B cell (primary cell): ENCODE measurements at regions not wholly inside any gene's neighbourhood (a gene's known extent, or its start where the extent isn't known, plus 50 kb on each side); places are given as distances from the start of the nearest gene placed in this dataset.

ENCODE experiments used
- ATAC-seq: fragments of 200-7000 bp; cut with Tn5 transposase; one replicate; pipeline ENCODE4 v1.10.0; 2021; ENCODE audit warnings: low read depth, mild to moderate bottlenecking, moderate number of reproducible peaks, moderate library complexity
- CTCF ChIA-PET: fragments of 350-600 bp; sonication (Branson Sonifier 250); formaldehyde crosslinking; loops from one replicate; lab custom pipeline; 2021; ENCODE audit warnings: antibody characterized with exemption, inconsistent platforms; lab: Charles Lee
- POLR2A ChIA-PET: fragments of 350-600 bp; sonication (Branson Sonifier 250); formaldehyde crosslinking; loops from one replicate; lab custom pipeline; 2021; ENCODE audit warnings: antibody characterized with exemption; lab: Charles Lee
- DNase-seq: peaks from one replicate; pipeline ENCODE4 v3.0.0; 2013
- H2AFZ ChIP-seq: 2 replicates; pipeline ENCODE4 v1.6.1; 2012; ENCODE audit warnings: mild to moderate bottlenecking, low read depth, low read length; ENCODE audit not compliant: insufficient read depth, poor library complexity, severe bottlenecking
- H3K27ac ChIP-seq, 2 donors: 1 replicate in 1 of 2; 2 replicates in 1 of 2; pipeline ENCODE4 v1.5.1; 2012 to 2013; ENCODE audit warnings: low read length in 2 of 2, mild to moderate bottlenecking in 2 of 2, moderate library complexity in 1 of 2
- H3K27me3 ChIP-seq, 4 experiments: fragments of 200-600 bp in 1 of 4; sonication (generic) in 1 of 4; replicated peaks in 1 of 4; 1 replicate in 2 of 4; 2 replicates in 2 of 4; pipeline versions ENCODE4 v1.6.1 to v1.7.0; 2013 to 2016; ENCODE audit warnings: low read length in 3 of 4, mild to moderate bottlenecking in 2 of 4, mixed read lengths in 1 of 4, moderate library complexity in 1 of 4; ENCODE audit not compliant: insufficient read depth in 4 of 4, control insufficient read depth in 3 of 4; ENCODE audit errors: control extremely low read depth in 1 of 4
- H3K36me3 ChIP-seq, 2 experiments: replicated peaks in 1 of 2; 1 replicate in 1 of 2; 2 replicates in 1 of 2; pipeline versions ENCODE4 v1.6.1 to v1.7.1; 2013; ENCODE audit warnings: low read length in 1 of 2; ENCODE audit not compliant: insufficient read depth in 2 of 2, control insufficient read depth in 1 of 2; ENCODE audit errors: control extremely low read depth in 1 of 2, extremely low read depth in 1 of 2
- H3K4me1 ChIP-seq, 2 donors: fragments of 200-600 bp in 1 of 2; sonication (generic) in 1 of 2; 1 replicate in 1 of 2; 2 replicates in 1 of 2; pipeline versions ENCODE4 v1.5.1 to v1.6.1; 2013 to 2017; ENCODE audit warnings: low read length in 2 of 2; ENCODE audit not compliant: control insufficient read depth in 2 of 2, insufficient read depth in 2 of 2
- H3K4me2 ChIP-seq: replicated peaks from 2 replicates; pipeline ENCODE3; 2012; ENCODE audit warnings: mild to moderate bottlenecking, low read depth, low read length; ENCODE audit not compliant: poor library complexity, severe bottlenecking
- H3K4me3 ChIP-seq, 5 experiments: fragments of 200-600 bp in 1 of 5; sonication (generic) in 1 of 5; 1 replicate in 3 of 5; 2 replicates in 2 of 5; pipeline versions ENCODE4 v1.5.1 to v1.7.0; 2011 to 2016; ENCODE audit warnings: low read length in 4 of 5, mild to moderate bottlenecking in 4 of 5, low read depth in 2 of 5, control low read depth in 1 of 5, moderate library complexity in 1 of 5; ENCODE audit not compliant: insufficient read depth in 1 of 5; ENCODE audit errors: control extremely low read depth in 1 of 5, extremely low read depth in 1 of 5
- H3K79me2 ChIP-seq: fragments of 200-600 bp; sonication (generic); one replicate; pipeline ENCODE4 v1.6.0; 2016; ENCODE audit warnings: low read length; ENCODE audit not compliant: control insufficient read depth, insufficient read depth
- H3K9ac ChIP-seq: fragments of 200-600 bp; sonication (generic); 2 replicates; pipeline ENCODE4 v1.6.1; 2017; ENCODE audit warnings: mild to moderate bottlenecking, low read length, moderate library complexity
- H3K9me3 ChIP-seq, 3 donors: one replicate each; pipeline versions ENCODE4 v1.6.1 to v1.7.1; 2013; ENCODE audit warnings: low read length in 2 of 3; ENCODE audit not compliant: control insufficient read depth in 2 of 3, insufficient read depth in 1 of 3; ENCODE audit errors: control extremely low read depth in 1 of 3
- H4K20me1 ChIP-seq: 2 replicates; pipeline ENCODE4 v1.6.0; 2012; ENCODE audit warnings: mild to moderate bottlenecking, low read length; ENCODE audit not compliant: insufficient read depth, control insufficient read depth, poor library complexity, severe bottlenecking
- H3K27ac Mint-ChIP-seq: one replicate; pipeline ENCODE4 v1.8.0; 2021; ENCODE audit warnings: mixed read lengths
- H3K27me3 Mint-ChIP-seq: one replicate; pipeline ENCODE4 v1.8.0; 2021; ENCODE audit warnings: mixed read lengths
- H3K4me1 Mint-ChIP-seq: one replicate; pipeline ENCODE4 v1.8.0; 2021; ENCODE audit warnings: mixed read lengths
- H3K4me3 Mint-ChIP-seq: one replicate; pipeline ENCODE4 v1.8.0; 2021; ENCODE audit warnings: mixed read lengths
- H3K9me3 Mint-ChIP-seq: one replicate; pipeline ENCODE4 v1.8.0; 2022; ENCODE audit warnings: mixed read lengths; ENCODE audit not compliant: insufficient read depth
- CTCF ChIP-seq: fragments of 200-600 bp; IDR thresholded peaks from one replicate; pipeline ENCODE4 v1.8.0; 2022; ENCODE audit warnings: antibody characterized with exemption, mild to moderate bottlenecking
- EZH2 ChIP-seq: IDR thresholded peaks from 2 replicates; pipeline ENCODE4 v1.6.1; 2012; ENCODE audit warnings: borderline replicate concordance, low read depth, mild to moderate bottlenecking, moderate library complexity, low read length; ENCODE audit not compliant: insufficient read depth, poor library complexity, severe bottlenecking
- WGBS: methylation state at CpG from one replicate; pipeline ENCODE4 v1.1.5; 2013; ENCODE audit warnings: missing lambda C conversion rate; ENCODE audit not compliant: insufficient coverage; 5-methylcytosine and 5-hydroxymethylcytosine counted together
- intact Hi-C: fragments of 100-400 bp; cut with micrococcal nuclease; formaldehyde crosslinking; loops from one replicate; pipeline ENCODE4 v1.10.0; 2022

GRCh38 chr6:14288910-14289309 is 171.3 kb downstream of the CD83 start:
- POLR2A ChIA-PET: no interaction called here
- no peak overlapping the region for H3K4me3 ChIP-seq
- no peak overlapping the region for H3K27ac ChIP-seq
- no peaks in the 10 kb centered on the region for H4K20me1 ChIP-seq
- H3K27me3 ChIP-seq: no peaks in the 10 kb centered on the region
- H3K9ac ChIP-seq: no peak overlapping the region
- intact Hi-C loops: no loop called here
- Mint-ChIP-seq H3K27ac (no peak overlapping the region), H3K27me3 (no peaks in the 10 kb centered on the region), H3K4me1 (peaks cover 31% of the 10 kb centered on the region), H3K9me3 (no peaks in the 10 kb centered on the region), H3K4me3 (no peak overlapping the region)
- no peak for ATAC-seq
- TF ChIP-seq EZH2 (no peak), CTCF (no peak)
- CTCF ChIA-PET: no interaction called here
- 100% methylated on average over 1 of the region's 3 CpGs for WGBS
- peaks cover 17 to 18% of the 10 kb centered on the region in 2 donors for H3K4me1 ChIP-seq
- H3K9me3 ChIP-seq: no peaks in the 10 kb centered on the region
- no peak for DNase-seq
- no peak overlapping the region for H3K4me2 ChIP-seq
- H3K36me3 ChIP-seq: no peaks in the 10 kb centered on the region
- H3K79me2 ChIP-seq: no peaks in the 10 kb centered on the region
- no peak overlapping the region for H2AFZ ChIP-seq

GRCh38 chr6:14290041-14290771 is 172.6 kb downstream of the CD83 start:
- no peaks in the 10 kb centered on the region for H4K20me1 ChIP-seq
- H3K36me3 ChIP-seq: no peaks in the 10 kb centered on the region
- H3K4me3 Mint-ChIP-seq: peak overlapping the region; percentile 35
- peak overlapping the region; percentile 60 for H3K4me2 ChIP-seq
- no peaks in the 10 kb centered on the region for H3K79me2 ChIP-seq
- H3K9ac ChIP-seq: peak overlapping the region; percentile 6
- peak overlapping the region; percentile 63 for H2AFZ ChIP-seq
- DNase-seq: no peak
- H3K4me3 ChIP-seq: no peak overlapping the region
- ATAC-seq: no peak
- no peaks in the 10 kb centered on the region for H3K27me3 ChIP-seq
- ChIA-PET CTCF (no interaction called here), POLR2A (no interaction called here)
- TF ChIP-seq EZH2: no peak
- TF ChIP-seq CTCF: no peak
- peaks cover 29% of the 10 kb centered on the region for H3K4me1 Mint-ChIP-seq
- intact Hi-C loops: no loop called here
- H3K9me3 Mint-ChIP-seq: no peaks in the 10 kb centered on the region
- peaks cover 17 to 18% of the 10 kb centered on the region in 2 donors for H3K4me1 ChIP-seq
- no peaks in the 10 kb centered on the region for H3K27me3 Mint-ChIP-seq
- peak overlapping the region; percentile 28 for H3K27ac Mint-ChIP-seq
- WGBS: no CpG with 5 or more reads among the region's 8 CpGs
- H3K27ac ChIP-seq: peak overlapping the region in 1 of 2 donors; percentile 18
- no peaks in the 10 kb centered on the region for H3K9me3 ChIP-seq
